Fibroblast of lung (primary cell): ENCODE measurements at regions not wholly inside any gene's neighbourhood (a gene's known extent, or its start where the extent isn't known, plus 50 kb on each side); places are given as distances from the start of the nearest gene placed in this dataset.
A peak's percentile ranks its signal among the peaks of the same experiment; 100 is the strongest.

Experiments used
- DNase-seq, 2 donors: peaks; one replicate each; pipeline versions ENCODE4 v3.0.0 to v3.0.0-alpha.2; 2010; ENCODE audit warnings: low read depth in 2 of 2
- H2AFZ ChIP-seq: 2 replicates; pipeline ENCODE4 v1.5.1; 2012; ENCODE audit warnings: low read length, control low read depth, inconsistent platforms
- H3K27ac ChIP-seq: 2 replicates; pipeline ENCODE4 v1.5.1; 2011; ENCODE audit warnings: low read length, control low read depth; ENCODE audit not compliant: insufficient read depth
- H3K27me3 ChIP-seq: 2 replicates; pipeline ENCODE4 v1.5.1; 2011; ENCODE audit warnings: mild to moderate bottlenecking, low read length; ENCODE audit not compliant: control insufficient read depth, insufficient read depth
- H3K36me3 ChIP-seq: 2 replicates; pipeline ENCODE4 v1.5.1; 2011; ENCODE audit warnings: low read length; ENCODE audit not compliant: control insufficient read depth, insufficient read depth
- H3K4me1 ChIP-seq: 2 replicates; pipeline ENCODE4 v1.5.1; 2011; ENCODE audit warnings: low read length; ENCODE audit not compliant: control insufficient read depth, insufficient read depth; ENCODE audit errors: extremely low read depth
- H3K4me2 ChIP-seq: 2 replicates; pipeline ENCODE4 v1.5.1; 2011; ENCODE audit warnings: low read length, control low read depth; ENCODE audit not compliant: insufficient read depth; ENCODE audit errors: extremely low read depth
- H3K4me3 ChIP-seq, 4 experiments: fragments of 200-600 bp in 1 of 4; sonication (generic) in 1 of 4; replicated peaks in 1 of 4; 2 replicates each; pipeline ENCODE4 v1.5.1; 2011 to 2016; ENCODE audit warnings: low read length in 4 of 4, low read depth in 3 of 4, mild to moderate bottlenecking in 3 of 4, control low read depth in 2 of 4, inconsistent platforms in 1 of 4, mixed read lengths in 1 of 4; ENCODE audit not compliant: insufficient read depth in 1 of 4; ENCODE audit errors: control extremely low read depth in 1 of 4
- H3K79me2 ChIP-seq: 2 replicates; pipeline ENCODE4 v1.5.1; 2012; ENCODE audit warnings: mild to moderate bottlenecking, low read length, inconsistent platforms; ENCODE audit not compliant: control insufficient read depth, insufficient read depth
- H3K9ac ChIP-seq: 2 replicates; pipeline ENCODE4 v1.5.1; 2011; ENCODE audit warnings: mild to moderate bottlenecking, low read length, control low read depth; ENCODE audit not compliant: insufficient read depth
- H3K9me3 ChIP-seq: 2 replicates; pipeline ENCODE4 v1.5.1; 2012; ENCODE audit warnings: low read depth, low read length; ENCODE audit not compliant: control insufficient read depth, insufficient read depth
- H4K20me1 ChIP-seq: 2 replicates; pipeline ENCODE4 v1.5.1; 2011; ENCODE audit warnings: low read length; ENCODE audit not compliant: control insufficient read depth, insufficient read depth; ENCODE audit errors: extremely low read depth
- EZH2 ChIP-seq: IDR thresholded peaks from 2 replicates; pipeline ENCODE4 v1.5.1; 2012; ENCODE audit warnings: low read length, control low read depth, mild to moderate bottlenecking; ENCODE audit errors: missing control alignments
- TF ChIP-seq, protein P1 (sequence below), 2 donors: IDR thresholded peaks in 1 of 2; conservative IDR thresholded peaks in 1 of 2; 1 replicate in 1 of 2; 2 replicates in 1 of 2; pipeline ENCODE4 v1.5.1; 2011 to 2012; ENCODE audit warnings: low read length in 2 of 2, control low read depth in 1 of 2, inconsistent platforms in 1 of 2, low read depth in 1 of 2, mild to moderate bottlenecking in 1 of 2

DNA sequence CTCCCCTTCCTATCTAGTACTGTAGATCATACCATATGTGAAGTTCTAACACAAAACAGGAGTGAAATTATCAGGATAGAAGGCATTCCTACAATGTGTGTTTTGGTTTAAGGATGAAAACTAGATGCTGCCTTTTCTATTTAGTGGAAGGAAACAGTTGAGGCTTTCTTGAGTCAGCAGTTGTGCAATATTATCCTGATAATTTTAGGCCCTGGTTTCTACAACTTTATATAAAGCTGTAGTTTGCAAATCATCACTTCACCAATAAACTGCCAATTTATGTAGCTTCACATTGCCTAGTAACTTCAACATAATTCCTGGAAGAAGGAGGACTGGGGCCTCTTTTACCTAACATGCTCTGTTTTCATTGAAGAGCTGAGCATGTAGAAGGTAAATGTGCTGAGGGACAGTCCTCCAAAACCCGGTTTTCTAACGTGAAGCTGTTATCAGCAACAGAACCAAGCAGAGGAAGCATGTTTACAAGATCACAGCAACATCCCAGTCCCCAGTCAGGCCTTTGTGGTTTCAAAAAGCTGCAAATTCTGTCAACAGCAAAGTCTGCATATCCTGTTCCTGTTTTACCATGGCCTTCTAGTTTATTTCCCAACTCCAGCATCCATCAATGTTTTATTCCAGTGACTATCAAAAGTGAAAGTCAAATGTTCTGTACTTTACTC lies 513.4 kb upstream of the MEF2C start:
- peak in 1 of 2 donors; percentile 61 for DNase-seq
- Histone ChIP-seq H3K9ac (no peak overlapping the region), H3K79me2 (no peaks in the 10 kb centered on the region), H3K4me3 (no peak overlapping the region), H3K27me3 (no peaks in the 10 kb centered on the region), H3K4me1 (no peaks in the 10 kb centered on the region), H4K20me1 (no peaks in the 10 kb centered on the region), H2AFZ (peak overlapping the region; percentile 91), H3K27ac (no peak overlapping the region), H3K36me3 (no peaks in the 10 kb centered on the region), H3K4me2 (peak overlapping the region; percentile 34), H3K9me3 (no peaks in the 10 kb centered on the region)
- no peak for TF ChIP-seq EZH2
- TF ChIP-seq, protein P1, sequence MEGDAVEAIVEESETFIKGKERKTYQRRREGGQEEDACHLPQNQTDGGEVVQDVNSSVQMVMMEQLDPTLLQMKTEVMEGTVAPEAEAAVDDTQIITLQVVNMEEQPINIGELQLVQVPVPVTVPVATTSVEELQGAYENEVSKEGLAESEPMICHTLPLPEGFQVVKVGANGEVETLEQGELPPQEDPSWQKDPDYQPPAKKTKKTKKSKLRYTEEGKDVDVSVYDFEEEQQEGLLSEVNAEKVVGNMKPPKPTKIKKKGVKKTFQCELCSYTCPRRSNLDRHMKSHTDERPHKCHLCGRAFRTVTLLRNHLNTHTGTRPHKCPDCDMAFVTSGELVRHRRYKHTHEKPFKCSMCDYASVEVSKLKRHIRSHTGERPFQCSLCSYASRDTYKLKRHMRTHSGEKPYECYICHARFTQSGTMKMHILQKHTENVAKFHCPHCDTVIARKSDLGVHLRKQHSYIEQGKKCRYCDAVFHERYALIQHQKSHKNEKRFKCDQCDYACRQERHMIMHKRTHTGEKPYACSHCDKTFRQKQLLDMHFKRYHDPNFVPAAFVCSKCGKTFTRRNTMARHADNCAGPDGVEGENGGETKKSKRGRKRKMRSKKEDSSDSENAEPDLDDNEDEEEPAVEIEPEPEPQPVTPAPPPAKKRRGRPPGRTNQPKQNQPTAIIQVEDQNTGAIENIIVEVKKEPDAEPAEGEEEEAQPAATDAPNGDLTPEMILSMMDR (conservative IDR thresholded peaks at IDR 0.05 in 1 of 2, IDR thresholded peaks at IDR 0.05 in 1 of 2; ENCODE audit: low read depth in 1 of 2, low read length in 2 of 2): no peak

DNA sequence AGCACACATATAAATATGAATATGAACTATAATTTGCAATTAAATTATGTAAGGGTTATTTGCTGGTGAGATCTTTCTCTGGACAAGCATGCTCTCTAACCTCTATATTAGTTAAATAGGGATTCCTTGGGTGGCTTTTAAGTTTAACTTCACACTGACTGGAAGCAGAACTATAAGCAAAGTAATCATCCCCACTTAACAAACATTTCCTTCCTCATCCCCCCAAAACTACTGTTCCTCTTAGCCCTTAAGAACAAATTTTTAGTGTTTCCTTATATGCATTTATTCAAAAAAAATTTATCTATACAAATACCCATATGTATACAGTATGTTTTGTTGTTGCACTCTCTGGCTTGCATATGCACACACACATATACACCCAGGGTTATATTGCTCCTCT lies 512.1 kb upstream of the MEF2C start:
- no peaks in the 10 kb centered on the region for H4K20me1 ChIP-seq
- H3K4me1 ChIP-seq: no peaks in the 10 kb centered on the region
- H3K9me3 ChIP-seq: no peaks in the 10 kb centered on the region
- DNase-seq: no peak
- H3K9ac ChIP-seq: no peak overlapping the region
- H3K27ac ChIP-seq: no peak overlapping the region
- H2AFZ ChIP-seq: no peak overlapping the region
- H3K4me2 ChIP-seq: no peak overlapping the region
- H3K4me3 ChIP-seq: no peak overlapping the region
- H3K36me3 ChIP-seq: no peaks in the 10 kb centered on the region
- TF ChIP-seq EZH2: no peak
- TF ChIP-seq, protein P1 (conservative IDR thresholded peaks at IDR 0.05 in 1 of 2, IDR thresholded peaks at IDR 0.05 in 1 of 2; ENCODE audit: low read depth in 1 of 2, low read length in 2 of 2): no peak
- H3K27me3 ChIP-seq: no peaks in the 10 kb centered on the region
- H3K79me2 ChIP-seq: no peaks in the 10 kb centered on the region

DNA sequence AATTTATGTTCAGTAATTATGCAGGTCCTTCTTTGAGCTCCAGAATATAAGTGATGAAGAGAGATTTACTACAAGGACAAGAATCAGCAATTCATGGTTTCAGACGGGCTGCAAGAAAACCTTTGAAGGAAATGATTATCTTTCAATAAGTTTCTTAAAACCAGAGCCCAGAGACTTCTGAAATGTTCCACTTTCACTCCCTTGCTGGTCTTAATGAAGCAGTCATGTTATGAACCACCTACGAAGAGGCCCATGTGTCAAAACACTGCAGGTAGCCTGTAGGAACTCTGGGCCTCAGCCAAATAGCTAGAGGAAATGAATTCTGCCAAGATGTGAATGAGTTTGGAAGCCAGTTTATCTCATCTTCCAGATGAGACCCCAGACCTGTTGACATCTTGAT lies 505.9 kb upstream of the MEF2C start:
- Histone ChIP-seq H3K9ac (no peak overlapping the region), H3K27me3 (no peaks in the 10 kb centered on the region), H3K79me2 (no peaks in the 10 kb centered on the region), H3K4me3 (no peak overlapping the region), H3K27ac (no peak overlapping the region), H3K9me3 (no peaks in the 10 kb centered on the region), H3K4me1 (no peaks in the 10 kb centered on the region), H2AFZ (no peak overlapping the region), H3K36me3 (no peaks in the 10 kb centered on the region), H4K20me1 (no peaks in the 10 kb centered on the region), H3K4me2 (no peak overlapping the region)
- DNase-seq: no peak
- TF ChIP-seq EZH2: no peak
- TF ChIP-seq, protein P1 (conservative IDR thresholded peaks at IDR 0.05 in 1 of 2, IDR thresholded peaks at IDR 0.05 in 1 of 2; ENCODE audit: low read depth in 1 of 2, low read length in 2 of 2): no peak
